Mesenteric fat pad (tissue), 1 donor: ENCODE measurements at regions not wholly inside any gene's neighbourhood (a gene's known extent, or its start where the extent isn't known, plus 50 kb on each side); places are given as distances from the start of the nearest gene placed in this dataset.

Experiments used
- DNase-seq: peaks from one replicate; pipeline ENCODE4 v3.0.0-alpha.2; 2020; ENCODE audit warnings: low spot score
- donor health status: DM: yes; HTN: yes; CAD: no.

- no peak for DNase-seq
These were observed 1605.4 kb upstream of the LRRTM3 start for GRCh38 chr10:65320236-65321026.

DNA sequence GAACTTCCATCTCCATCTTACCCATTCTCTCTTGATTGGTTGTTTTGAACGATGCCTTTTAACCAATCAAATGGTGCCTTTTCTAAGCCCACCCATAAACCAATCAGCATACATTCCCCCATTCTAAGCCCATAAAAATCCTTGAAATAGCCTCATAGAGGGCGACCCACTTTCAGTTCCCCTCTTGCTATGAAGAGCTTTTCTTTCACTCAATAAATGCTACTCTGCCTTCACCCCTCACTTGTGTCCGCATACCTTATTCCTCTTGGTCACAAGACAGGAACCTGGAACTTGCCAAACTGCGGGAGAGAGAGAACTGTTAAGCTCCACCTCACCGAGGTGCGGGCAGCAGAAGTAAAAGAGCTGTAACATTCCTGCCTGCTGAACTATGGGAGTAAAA lies 1602.0 kb upstream of the LRRTM3 start:
- DNase-seq = no peak

GRCh38 chr10:65325913-65326312 lies 1599.9 kb upstream of the LRRTM3 start:
- no peak for DNase-seq

DNA sequence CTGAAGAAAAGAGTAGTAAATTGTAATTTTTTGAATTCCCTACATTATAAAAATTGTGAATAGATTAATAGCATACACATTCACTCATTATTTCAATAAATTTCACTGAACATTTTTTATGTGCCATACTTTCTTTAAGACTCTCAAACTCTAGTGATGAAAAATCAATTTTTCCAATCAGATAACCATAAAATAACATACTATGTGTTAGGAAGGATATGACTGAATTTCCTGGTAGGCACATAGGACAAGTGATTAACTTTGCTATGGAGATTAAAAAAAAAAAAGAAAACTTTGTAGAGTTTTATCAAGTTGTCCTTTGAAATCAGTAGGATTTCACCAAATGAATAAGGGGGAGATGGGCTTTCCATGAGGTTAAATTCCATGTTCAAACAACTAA lies 1597.3 kb upstream of the LRRTM3 start:
- no peak for DNase-seq

DNA sequence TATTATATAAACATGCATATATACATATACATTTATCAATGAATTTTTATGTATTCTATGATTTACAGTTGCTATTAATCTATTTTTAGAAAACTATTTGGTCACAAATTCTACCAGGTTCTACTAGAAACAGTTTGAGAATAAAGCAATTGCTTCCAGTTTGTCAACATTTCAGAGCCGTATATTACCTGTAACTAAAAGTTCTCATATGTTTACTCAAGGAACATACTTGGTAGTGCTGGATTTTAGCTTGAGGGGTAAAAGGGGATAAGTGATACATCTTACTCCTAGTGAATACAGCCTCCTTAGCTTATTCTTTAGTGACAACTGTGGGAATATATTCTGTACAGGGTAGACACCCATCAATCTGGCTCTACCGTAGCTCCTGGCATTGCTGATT lies 1590.5 kb upstream of the LRRTM3 start:
- DNase-seq = no peak

- no peak for DNase-seq
These were observed 1585.5 kb upstream of the LRRTM3 start for GRCh38 chr10:65340340-65340739.

DNA sequence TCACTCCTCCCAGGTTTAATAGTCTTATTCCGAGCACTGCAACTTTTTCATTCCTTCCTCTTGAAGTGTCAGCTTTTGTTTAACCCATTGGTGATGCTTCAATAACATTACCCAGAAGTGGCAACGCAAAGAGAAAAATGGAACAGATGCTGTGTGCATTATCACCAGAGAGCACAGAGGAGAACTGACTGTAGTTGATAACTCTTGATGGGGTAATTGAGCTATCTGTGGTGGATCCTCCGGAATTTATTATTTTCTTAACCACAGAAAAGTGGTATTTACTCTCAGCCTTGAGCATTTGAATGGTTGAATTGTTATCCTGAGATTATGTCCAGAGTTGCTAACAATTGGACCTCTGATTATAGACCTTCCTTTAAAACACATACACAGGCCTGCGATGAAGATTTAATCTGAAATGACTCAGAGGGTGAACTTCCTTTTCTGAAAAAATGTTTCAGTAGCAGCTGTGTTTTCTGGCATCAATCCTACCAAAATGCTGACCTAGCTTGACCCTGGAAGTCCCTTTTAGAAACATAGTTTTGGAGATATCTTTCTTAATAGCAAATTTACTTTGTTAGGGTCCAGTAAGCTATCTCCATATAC lies 1584.4 kb upstream of the LRRTM3 start:
- no peak for DNase-seq

DNA sequence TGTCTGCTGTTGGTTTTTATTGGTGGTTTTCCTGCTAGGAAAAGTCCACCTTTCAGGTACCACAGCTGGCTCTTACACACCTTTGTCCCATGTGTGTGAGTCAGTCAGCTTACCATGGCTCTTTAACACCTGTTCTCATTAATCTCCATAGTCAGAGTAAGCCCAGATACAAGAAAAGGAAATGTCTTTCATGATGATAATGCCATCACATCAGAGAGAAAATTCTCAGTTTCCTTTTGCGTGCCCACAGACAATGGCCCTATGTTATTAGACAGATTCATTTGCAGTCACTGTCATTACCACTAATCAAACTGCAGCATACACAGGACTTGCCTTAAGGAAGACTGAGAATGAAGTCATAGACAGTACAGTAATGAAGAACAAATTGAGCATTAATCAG lies 1583.6 kb upstream of the LRRTM3 start:
- no peak for DNase-seq

DNA sequence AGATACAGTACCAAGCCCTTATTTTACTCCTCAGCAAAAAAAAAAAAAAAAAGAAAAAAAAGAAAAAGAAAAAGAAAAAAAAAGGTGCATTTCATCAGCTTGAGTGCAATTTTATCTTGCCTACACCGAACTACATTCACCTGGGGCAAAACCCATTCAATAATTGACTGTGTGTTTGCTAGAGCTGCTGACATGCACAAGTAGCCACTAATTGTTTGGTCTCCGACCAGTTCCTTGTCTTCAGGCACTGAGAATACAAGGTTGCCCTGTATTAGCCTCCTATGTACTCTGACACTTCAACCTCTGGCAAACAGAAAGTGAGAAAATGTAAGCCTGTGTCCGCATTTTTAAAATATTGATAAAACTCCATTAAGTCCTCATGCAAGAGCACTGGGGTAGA lies 1579.4 kb upstream of the LRRTM3 start:
- no peak for DNase-seq

DNA sequence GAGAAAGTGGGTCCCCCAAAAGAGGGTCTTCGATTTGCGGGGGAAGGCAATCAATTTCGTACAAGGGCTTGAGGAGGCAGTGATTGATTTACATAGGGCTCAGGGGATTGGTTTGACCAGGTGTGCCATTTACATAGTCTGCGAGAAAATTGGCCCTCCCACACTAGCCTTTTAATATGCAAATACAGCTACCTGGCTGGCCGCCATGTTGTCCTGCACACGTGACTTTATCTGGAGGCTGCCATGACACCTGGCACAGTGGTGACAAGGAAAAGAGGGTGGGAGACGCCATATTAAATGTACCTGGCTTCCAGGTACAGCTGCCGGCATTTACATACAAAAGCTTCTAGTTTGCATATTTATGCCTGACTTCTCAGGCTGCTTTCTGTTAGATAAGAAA lies 1577.2 kb upstream of the LRRTM3 start:
- DNase-seq = no peak

DNA sequence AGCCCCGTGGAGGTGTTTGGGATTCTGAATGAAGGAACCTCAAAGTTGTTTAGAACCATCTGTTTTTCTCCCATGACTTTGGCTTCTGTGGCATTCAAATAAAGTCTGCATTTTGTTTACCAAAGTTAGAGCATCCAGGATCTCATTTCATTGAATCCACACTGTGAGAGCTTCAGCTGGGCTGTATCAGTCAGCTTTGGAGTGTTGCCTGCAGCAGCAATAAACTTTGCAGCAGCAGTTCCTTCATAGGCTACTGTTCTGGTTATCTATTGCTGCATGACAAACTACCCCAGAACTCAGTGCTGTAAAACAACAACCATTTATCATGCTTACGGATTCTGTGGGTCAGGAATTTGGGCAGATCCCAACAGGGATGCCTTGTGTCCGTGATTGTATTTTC lies 1575.2 kb upstream of the LRRTM3 start:
- no peak for DNase-seq

- DNase-seq = no peak
These were observed 1570.6 kb upstream of the LRRTM3 start for GRCh38 chr10:65355141-65355680.

DNA sequence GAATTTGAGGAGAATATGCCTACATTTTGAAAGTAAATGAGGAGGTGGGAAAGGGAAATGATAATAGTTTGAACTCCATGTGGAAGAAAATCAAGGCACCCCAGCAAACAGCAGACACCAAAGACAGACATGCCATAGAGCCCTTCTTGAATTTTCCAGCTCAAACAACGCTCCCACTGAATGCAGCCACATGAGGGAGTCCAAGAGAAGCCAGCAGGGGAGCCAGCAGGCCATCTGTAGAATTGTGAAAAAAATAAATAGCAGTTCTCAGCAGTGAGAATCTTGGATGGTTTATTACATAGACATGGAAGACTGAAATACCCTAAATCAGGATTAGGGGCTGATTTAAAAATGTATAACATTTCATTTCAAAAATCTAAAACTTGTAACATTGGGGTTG lies 1567.3 kb upstream of the LRRTM3 start:
- no peak for DNase-seq

GRCh38 chr10:65360497-65360896 lies 1565.3 kb upstream of the LRRTM3 start:
- no peak for DNase-seq

DNA sequence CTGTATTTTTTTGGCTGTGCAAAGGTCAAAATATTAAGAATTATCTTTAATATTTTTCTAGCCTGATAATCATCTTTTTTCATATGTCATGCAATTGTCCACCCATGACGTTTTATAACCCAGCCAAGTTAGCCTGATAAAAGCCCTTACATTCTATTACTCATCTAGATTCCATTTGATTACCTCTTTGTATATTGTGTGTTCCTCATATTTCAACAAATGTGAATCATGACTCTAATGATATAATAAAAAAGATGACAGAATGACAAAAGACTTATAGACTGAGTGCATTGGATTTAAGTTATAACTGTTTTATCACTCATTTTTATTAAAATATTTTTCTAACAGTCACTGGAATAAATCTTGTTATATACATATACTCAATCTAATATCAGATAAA lies 1560.0 kb upstream of the LRRTM3 start:
- DNase-seq = no peak

DNA sequence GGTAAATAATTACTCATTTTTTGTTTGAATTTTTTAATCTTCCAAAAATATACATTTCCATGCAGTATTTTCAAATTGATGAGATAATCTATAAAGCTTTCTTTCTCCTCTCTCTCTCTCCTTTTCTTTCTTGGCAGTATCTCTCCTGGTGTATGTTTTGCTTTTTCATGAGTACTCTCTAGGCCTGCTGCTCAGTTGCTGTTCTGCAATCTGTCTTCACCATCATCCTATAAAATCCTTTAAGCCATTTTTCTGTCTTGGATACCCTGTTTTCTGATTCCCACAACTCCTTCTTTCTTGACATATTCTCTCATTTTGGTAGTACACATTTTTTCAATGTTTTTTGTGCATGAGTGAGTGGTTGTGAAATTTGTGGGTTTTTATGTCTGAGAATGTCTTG lies 1558.1 kb upstream of the LRRTM3 start:
- DNase-seq = no peak

GRCh38 chr10:65375528-65375927 lies 1550.3 kb upstream of the LRRTM3 start:
- no peak for DNase-seq

DNA sequence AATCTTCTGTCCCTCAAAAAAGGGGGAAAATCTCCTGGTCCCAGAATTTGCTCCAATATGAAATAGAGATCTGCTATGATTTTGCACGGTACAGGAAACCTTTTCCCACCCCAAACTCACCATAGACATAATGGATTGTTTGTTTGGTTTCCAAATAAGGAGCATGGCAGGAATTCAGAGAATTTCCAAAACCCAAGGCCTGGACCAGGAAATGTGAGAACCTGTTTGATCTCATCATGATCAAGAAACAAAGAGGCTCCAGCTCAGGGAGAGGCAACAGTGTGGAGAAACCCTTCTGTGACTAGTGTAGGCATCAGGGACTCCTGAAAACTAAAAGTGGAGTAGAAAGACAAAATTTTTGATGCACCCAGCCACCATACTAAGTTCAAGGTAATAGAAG lies 1548.1 kb upstream of the LRRTM3 start:
- no peak for DNase-seq

DNA sequence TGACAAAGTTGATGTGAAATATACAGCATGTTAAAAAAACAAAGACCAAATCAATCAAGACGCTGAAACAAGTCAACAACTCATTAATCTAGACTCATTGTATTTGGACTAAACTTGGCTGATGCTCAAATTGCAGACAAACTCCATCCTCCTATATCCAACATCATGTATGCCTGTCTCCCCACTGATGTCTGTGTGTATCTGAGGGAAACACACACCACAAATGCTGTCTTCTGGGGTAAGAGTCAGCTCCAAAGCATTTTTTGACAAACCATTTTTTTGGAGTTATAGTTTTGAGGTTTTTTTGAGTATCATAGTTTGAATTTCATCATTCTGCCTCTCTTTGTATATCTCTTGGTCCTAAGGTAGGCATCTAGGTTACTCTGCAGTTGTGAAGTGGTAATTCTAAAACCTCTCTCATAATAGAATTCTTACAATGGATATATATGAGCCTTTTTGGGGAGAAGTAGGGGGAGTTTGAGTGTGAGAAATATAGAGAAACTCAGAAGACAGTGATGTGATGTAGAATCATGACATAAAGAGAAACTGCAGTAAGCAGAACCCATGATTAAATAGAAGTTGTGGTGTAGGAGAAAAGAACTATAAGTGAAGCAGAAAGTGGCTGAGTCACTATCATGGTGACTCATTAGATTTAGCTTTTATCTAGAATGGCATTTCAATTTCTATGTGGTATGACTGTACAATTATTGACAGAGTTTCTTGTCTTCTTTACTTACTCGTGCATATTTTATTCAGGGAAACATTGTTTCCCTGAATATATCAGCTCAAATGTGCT lies 1531.1 kb upstream of the LRRTM3 start:
- no peak for DNase-seq

DNA sequence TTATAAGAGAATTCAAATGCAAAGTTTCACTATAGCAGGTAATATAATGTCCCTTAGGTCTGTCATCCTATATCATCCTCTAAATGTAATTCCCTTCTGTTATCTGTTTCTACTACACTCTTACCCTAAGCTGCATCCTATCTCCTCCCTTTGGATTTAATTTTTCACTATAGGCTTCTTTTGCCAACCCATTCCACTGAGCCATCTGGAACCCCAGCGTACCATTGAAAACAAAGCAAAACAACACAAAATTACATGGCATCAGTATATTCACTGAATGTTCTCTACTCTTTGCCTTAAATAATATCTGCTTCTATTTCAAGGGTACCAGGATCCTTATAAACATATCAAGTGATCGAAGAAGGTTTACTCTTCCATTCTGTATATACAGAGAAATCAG lies 1530.2 kb upstream of the LRRTM3 start:
- DNase-seq = no peak

- DNase-seq = no peak
These were observed 1528.8 kb upstream of the LRRTM3 start for GRCh38 chr10:65396997-65397396.

GRCh38 chr10:65408401-65408800 lies 1517.4 kb upstream of the LRRTM3 start:
- no peak for DNase-seq
